Gastrocnemius medialis (tissue), 4 donors: ENCODE measurements at regions not wholly inside any gene's neighbourhood (a gene's known extent, or its start where the extent isn't known, plus 50 kb on each side); places are given as distances from the start of the nearest gene placed in this dataset.

Source experiments
- ATAC-seq, 2 donors: fragments of 150-250 bp; one replicate each; pipeline ENCODE4 v1.9.1; 2016
- DNase-seq, 2 donors: peaks; one replicate each; pipeline ENCODE4 v3.0.0-alpha.2; 2019
- H3K27ac ChIP-seq, 4 donors: fragments of 200-600 bp; sonication (generic); 1 replicate in 1 of 4; 2 replicates in 3 of 4; pipeline ENCODE4 v1.5.1; 2016 to 2018; ENCODE audit warnings: mild to moderate bottlenecking in 2 of 4, moderate library complexity in 1 of 4
- H3K27me3 ChIP-seq, 3 donors: fragments of 200-600 bp; sonication (generic) in 2 of 3; 1 replicate in 1 of 3; 2 replicates in 2 of 3; pipeline versions ENCODE4 v1.5.1 to v1.6.0; 2016 to 2019; ENCODE audit warnings: mild to moderate bottlenecking in 1 of 3, moderate library complexity in 1 of 3
- H3K36me3 ChIP-seq, 2 donors: fragments of 200-600 bp; sonication (generic) in 1 of 2; one replicate each; pipeline ENCODE4 v1.5.1; 2017 to 2018
- H3K4me1 ChIP-seq, 2 donors: fragments of 200-600 bp; sonication (generic) in 1 of 2; one replicate each; pipeline ENCODE4 v1.5.1; 2016 to 2017; ENCODE audit warnings: mild to moderate bottlenecking in 2 of 2
- H3K4me3 ChIP-seq, 4 donors: fragments of 200-600 bp; sonication (generic) in 3 of 4; 1 replicate in 1 of 4; 2 replicates in 3 of 4; pipeline ENCODE4 v1.5.1; 2016 to 2019; ENCODE audit warnings: mild to moderate bottlenecking in 2 of 4
- H3K9me3 ChIP-seq, 3 donors: fragments of 200-600 bp; sonication (generic) in 2 of 3; 1 replicate in 1 of 3; 2 replicates in 2 of 3; pipeline ENCODE4 v1.5.1; 2016 to 2019
- POLR2A ChIP-seq, 2 donors: fragments of 450-650 bp; IDR thresholded peaks; one replicate each; pipeline ENCODE4 v1.6.1; 2017; ENCODE audit warnings: antibody characterized with exemption in 2 of 2, mild to moderate bottlenecking in 2 of 2, moderate library complexity in 2 of 2
- in situ Hi-C, 4 donors: fragments of 200-750 bp; cut with MboI; loops; one replicate each; pipeline versions ENCODE4 v1.15.0 to v1.8.0; 2017; ENCODE audit warnings: low sequenced_read_pairs in 4 of 4
- intact Hi-C: fragments of 100-400 bp; cut with DNase I; formaldehyde crosslinking; loops from one replicate; pipeline ENCODE4 v1.15.1; 2023; ENCODE audit warnings: low total_unique reads
- TF ChIP-seq, protein P1 (sequence below), 5 experiments: fragments of 450-650 bp in 3 of 5; fragments of 200-600 bp in 2 of 5; sonication (generic) in 2 of 5; IDR thresholded peaks in 4 of 5; conservative IDR thresholded peaks in 1 of 5; 1 replicate in 4 of 5; 2 replicates in 1 of 5; pipeline ENCODE4 v1.5.1; 2016 to 2019; ENCODE audit warnings: antibody characterized with exemption in 5 of 5, mild to moderate bottlenecking in 3 of 5, moderate library complexity in 3 of 5

DNA sequence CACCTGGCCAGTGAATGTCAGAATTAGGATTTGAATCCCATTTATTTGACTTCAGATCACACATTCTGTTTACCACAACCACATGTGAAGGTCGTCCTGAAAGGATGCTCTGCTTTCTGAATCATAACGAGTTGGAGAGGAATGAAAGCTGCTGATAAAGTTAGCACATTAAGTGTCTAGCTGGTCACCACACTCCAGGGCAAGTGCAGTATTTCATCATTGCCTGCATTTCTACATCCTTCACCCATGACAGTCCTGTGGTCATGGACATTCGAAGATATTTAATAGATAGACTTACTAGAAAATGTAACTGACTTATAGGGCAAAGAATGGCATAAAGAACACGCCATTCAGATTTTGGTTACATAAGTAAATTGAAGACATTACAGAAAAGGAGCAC lies 52.7 kb upstream of the ST6GALNAC3 start:
- H3K27me3 ChIP-seq, result peaks cover 0 to 3% (median 0%) of the 10 kb centered on the region in 3 donors
- in situ Hi-C loops (no loop called here), intact Hi-C loops (no loop called here)
- no peak overlapping the region for H3K27ac ChIP-seq
- DNase-seq, result no peak
- no peak for TF ChIP-seq POLR2A (IDR thresholded peaks at IDR 0.05)
- TF ChIP-seq, protein P1, sequence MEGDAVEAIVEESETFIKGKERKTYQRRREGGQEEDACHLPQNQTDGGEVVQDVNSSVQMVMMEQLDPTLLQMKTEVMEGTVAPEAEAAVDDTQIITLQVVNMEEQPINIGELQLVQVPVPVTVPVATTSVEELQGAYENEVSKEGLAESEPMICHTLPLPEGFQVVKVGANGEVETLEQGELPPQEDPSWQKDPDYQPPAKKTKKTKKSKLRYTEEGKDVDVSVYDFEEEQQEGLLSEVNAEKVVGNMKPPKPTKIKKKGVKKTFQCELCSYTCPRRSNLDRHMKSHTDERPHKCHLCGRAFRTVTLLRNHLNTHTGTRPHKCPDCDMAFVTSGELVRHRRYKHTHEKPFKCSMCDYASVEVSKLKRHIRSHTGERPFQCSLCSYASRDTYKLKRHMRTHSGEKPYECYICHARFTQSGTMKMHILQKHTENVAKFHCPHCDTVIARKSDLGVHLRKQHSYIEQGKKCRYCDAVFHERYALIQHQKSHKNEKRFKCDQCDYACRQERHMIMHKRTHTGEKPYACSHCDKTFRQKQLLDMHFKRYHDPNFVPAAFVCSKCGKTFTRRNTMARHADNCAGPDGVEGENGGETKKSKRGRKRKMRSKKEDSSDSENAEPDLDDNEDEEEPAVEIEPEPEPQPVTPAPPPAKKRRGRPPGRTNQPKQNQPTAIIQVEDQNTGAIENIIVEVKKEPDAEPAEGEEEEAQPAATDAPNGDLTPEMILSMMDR (IDR thresholded peaks at IDR 0.05 in 4 of 5, conservative IDR thresholded peaks at IDR 0.05 in 1 of 5), result no peak
- H3K4me3 ChIP-seq, result no peak overlapping the region
- H3K36me3 ChIP-seq, result no peaks in the 10 kb centered on the region
- ATAC-seq, result no peak
- H3K4me1 ChIP-seq, result no peaks in the 10 kb centered on the region
- H3K9me3 ChIP-seq, result no peaks in the 10 kb centered on the region

DNA sequence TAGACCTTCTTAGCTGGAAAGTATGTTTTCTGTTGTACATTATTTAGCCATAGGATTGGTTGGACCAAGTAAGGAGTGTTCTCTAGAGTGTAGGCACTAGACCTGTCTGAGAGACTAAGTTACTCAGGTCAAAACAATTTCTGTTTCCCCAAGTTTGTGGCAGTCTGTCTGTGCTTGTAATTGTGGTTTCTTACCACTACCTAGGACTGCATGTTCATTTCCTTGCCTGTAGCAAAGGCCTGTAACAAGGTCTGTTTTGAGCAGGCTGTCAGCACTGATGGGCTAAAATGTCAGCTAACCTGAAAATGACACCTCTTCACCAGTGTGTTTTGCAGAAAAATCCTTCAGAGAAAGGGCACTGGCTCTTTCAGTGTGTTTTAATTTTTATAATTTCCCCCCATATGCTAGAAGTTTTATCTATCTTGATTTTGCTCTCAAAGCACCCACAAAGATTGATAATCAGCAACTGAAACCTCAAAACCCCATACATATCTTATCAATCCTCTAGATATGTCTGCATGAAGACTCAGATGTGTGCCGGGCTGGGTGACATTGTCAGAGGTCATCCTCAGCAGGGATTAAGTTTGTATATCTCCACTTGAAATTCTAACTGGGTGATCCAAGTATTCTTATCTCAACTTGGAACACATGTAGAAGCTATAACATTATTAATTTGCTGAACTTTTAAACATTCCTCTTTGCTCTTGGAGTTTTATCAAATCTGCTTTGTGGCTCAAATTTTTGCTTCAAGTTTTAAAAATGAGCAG lies 50.7 kb upstream of the ST6GALNAC3 start:
- no peak overlapping the region for H3K4me3 ChIP-seq
- H3K27me3 ChIP-seq, result peaks cover 0 to 3% (median 0%) of the 10 kb centered on the region in 3 donors
- intact Hi-C loops (no loop called here), in situ Hi-C loops (no loop called here)
- no peak overlapping the region for H3K27ac ChIP-seq
- no peaks in the 10 kb centered on the region for H3K9me3 ChIP-seq
- DNase-seq (no peak), ATAC-seq (no peak)
- no peak for TF ChIP-seq POLR2A (IDR thresholded peaks at IDR 0.05)
- TF ChIP-seq, protein P1 (IDR thresholded peaks at IDR 0.05 in 4 of 5, conservative IDR thresholded peaks at IDR 0.05 in 1 of 5), result no peak
- no peaks in the 10 kb centered on the region for H3K36me3 ChIP-seq
- no peaks in the 10 kb centered on the region for H3K4me1 ChIP-seq
